Nucleus accumbens (tissue), 56 donors: ENCODE measurements at regions not wholly inside any gene's neighbourhood (a gene's known extent, or its start where the extent isn't known, plus 50 kb on each side); places are given as distances from the start of the nearest gene placed in this dataset.

Experiments used
- DNase-seq, 56 donors: peaks; one replicate each; lab custom pipeline; 2025; lab: John Stamatoyannopoulos, UW

DNA sequence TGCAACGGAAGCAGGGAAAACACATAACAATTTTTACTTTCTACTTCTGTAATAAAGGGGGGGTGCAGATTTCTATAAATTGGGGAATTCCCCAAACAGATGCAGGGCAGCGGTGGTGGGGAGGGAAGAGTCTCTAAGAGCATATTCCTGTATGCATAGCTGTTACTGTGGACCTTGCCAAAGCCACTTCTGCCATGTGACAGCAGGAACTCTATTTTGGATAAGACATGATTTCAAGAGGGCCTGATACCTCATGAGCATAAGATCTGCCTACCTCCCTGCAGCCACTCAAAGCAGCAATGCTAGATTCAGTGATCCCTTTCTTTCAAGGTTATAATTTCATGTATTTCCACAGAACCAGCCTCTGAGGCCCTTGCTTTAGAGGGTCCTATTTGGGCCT, 86.2 kb upstream of the CNKSR3 start:
- no peak for DNase-seq

- no peak for DNase-seq
Observed at GRCh38 chr6:154598399-154598798, 87.9 kb upstream of the CNKSR3 start.

DNA sequence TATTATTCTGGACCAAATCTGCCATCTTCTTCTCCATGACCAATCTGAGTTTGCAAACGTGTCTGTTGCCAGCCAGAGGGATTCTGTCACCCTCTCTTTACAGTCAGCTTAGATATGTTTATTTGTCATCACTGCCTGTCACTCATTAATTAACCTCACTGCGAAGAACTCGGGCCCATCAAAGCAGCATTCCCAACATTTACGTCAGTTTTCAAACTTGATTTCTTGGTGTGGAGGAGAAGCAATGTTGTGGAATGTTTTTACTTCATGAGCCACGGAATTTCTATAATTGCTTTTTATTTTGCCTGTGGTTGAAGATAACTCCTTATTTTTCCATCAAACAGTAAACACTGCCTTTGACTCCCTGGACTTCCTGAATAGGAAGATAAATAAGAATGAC, 91.8 kb upstream of the CNKSR3 start:
- no peak for DNase-seq

GRCh38 chr6:154602708-154603107, 92.2 kb upstream of the CNKSR3 start:
- no peak for DNase-seq

- DNase-seq = no peak
Observed at GRCh38 chr6:154604119-154604518, 93.6 kb upstream of the CNKSR3 start.

GRCh38 chr6:154605178-154605881, 94.8 kb upstream of the CNKSR3 start:
- no peak for DNase-seq

DNA sequence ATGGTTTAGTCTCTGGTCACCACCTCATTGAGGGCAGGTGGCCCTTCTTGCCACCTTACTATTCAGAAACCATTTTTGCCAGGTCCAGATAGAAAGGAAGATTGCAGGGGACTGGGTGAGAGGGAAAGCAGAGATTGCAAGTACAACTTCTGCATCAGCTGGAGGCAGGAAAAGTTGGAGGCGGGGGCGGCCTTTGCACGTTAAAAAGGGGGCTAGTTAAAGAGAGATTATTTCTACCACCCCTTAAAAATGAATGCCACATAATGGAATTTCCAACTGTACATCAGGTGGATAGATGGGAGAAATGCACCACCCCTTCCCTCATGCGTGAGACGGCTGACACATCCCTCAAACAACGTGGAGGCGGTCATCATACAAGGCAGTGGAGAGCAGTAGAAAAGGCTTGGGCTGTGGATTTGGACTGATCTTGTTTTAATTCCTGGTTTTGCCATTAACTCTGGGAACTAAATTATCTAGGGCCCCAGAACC, 95.4 kb upstream of the CNKSR3 start:
- DNase-seq = no peak

GRCh38 chr6:154606457-154606856, 96.0 kb upstream of the CNKSR3 start:
- no peak for DNase-seq

DNA sequence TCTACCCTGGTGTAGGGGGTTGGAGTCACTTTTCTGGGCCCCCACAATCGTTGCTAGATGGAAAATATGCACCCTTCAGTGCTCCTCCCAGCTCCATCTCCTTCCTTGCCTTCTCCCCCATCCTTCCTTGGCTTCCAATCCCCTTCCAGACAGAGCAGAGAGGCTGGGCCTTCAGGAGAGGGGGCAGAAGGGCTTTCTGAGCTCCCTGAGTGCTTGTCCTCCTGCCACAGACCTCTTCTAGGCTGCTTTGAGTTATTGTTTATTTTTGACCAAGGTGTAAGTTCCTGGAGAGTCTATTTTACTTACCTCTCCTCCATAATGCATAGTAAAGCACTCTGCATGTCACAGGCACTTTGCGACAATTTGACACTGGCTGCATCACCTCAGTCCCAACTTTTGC, 96.4 kb upstream of the CNKSR3 start:
- DNase-seq = no peak

DNA sequence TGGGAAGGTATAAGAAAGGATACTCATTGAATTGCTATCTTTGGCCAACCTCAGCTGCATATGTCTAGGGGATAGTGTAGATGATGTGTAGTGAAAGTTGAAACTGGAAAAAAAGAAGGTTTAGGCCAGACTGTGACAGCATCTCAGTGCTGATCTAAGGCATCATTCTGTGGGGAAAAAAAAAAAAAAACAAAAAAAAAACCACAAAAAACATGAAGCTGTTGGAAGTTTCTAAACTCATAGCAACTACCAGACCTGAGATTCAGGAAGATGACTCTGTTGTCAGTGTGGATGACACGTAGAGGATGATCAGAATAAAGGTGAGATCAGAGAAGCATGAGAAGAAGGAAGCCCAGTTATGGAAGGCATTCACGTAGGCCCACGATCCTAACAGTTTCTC, 100.8 kb upstream of the CNKSR3 start:
- DNase-seq = no peak

DNA sequence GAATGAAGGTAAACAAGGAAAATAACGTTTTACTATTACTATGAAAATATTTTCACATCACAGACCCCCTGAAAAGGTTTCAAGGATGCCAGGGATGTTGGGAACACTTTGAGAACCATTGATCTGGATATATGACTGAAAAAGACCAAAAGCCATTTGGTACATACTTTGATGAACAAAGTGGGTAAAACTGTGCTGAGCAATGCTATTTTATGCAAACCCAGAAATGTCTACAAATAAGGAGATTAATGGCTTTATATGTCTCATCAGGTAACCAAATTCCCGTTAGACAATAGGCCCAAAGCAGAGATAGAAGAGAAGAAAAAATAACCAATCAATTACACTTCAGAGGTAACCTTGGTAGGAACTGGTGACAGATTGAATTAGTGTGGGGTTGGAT, 101.4 kb upstream of the CNKSR3 start:
- no peak for DNase-seq

GRCh38 chr6:154613137-154613676, 102.7 kb upstream of the CNKSR3 start:
- DNase-seq = no peak

GRCh38 chr6:154614101-154614500, 103.6 kb upstream of the CNKSR3 start:
- DNase-seq = no peak

- no peak for DNase-seq
Observed at GRCh38 chr6:154614641-154615040, 104.2 kb upstream of the CNKSR3 start.

- peak in 21 of 56 donors; percentile 0 to 53 (median 6) for DNase-seq
Observed at GRCh38 chr6:154615483-154616025, 105.1 kb upstream of the CNKSR3 start.

DNA sequence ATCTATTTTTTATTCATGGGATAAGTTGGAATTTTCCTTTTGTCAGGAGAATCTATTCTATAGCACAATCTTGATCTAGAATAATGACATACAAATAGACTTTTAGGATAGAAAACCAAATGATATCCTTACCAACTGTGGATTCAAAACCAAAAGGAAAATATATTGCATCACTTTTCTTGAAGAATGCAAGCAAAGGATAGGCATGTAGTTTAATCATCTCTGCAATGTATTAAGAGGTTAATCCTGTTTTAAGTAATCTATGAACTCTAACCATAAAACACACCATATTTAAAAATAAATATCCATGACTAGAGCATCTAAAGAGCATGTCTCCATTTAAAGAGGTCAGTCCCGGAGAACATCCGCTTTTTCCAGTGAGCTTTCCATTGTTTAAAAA, 106.7 kb upstream of the CNKSR3 start:
- DNase-seq = no peak

DNA sequence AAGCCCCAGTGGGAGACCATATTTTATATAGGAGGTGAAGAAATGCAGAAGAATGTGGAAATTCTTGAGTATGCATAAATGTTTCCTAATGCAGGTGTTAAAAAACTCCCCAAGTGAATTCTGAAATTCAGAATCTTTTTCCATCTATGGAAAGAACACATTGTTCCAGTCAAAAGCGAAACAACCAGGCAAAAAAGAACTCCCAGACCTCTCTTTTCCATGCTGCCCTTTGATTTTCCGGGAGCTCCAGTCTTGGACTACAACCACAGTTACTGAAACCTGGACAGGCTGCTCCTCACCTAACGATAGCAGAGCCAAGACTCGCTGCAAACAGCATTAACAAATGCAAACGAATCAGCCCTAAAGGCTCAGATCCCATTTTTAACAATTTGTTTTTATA, 108.7 kb upstream of the CNKSR3 start:
- DNase-seq = no peak

- DNase-seq = no peak
Observed at GRCh38 chr6:154621686-154622085, 111.2 kb upstream of the CNKSR3 start.

DNA sequence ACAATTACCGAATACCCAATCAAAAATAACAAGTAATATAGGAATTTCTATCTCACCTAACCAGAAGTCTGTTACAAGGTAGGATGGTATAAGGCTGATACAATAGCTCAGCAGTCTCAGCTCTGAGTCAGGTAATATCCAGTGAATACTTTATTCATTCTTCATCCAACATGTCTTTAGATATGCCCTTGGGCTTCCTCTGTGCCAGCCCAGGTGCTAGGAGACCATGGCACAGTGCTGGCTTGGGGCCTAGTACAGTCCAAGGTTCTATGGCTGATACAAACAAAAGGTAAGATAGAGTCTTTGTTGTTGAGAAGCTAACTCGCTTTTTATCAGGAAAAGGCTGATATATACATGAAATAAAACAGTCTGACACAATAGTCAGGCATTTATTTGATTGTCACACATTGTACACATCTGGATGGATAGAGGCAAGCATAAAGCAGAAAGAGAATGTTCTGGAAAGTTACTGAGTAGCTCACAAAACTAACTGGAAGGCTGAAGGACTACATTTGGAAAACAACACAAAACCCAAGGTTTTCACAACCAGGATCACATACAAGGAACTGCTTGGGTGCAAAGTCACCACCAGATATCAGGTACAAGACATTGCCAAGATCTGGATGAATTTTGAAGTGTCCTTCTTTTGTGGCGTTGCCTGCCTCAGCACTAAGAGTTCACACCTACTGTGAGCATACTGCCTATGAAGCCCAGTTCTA, 110.4 kb upstream of the SCAF8 start:
- DNase-seq = no peak

DNA sequence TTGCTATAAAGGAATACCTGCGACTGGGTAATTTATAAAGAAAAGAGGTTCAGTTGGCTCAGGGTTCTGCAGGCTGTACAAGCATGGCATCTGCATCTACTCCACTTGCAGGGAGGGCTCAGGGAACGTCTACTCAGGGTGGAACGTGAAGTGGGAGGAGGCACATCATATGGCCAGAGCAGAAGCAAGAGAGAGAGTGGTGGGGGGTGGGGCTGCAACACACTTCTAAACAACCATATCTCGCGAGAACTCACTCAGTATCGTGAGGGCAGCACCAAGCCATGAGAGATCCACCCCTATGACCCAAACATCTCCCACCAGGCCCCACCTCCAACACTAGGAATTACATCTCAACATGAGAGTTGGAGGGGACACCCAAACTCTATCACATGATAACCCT, 109.8 kb upstream of the SCAF8 start:
- no peak for DNase-seq

DNA sequence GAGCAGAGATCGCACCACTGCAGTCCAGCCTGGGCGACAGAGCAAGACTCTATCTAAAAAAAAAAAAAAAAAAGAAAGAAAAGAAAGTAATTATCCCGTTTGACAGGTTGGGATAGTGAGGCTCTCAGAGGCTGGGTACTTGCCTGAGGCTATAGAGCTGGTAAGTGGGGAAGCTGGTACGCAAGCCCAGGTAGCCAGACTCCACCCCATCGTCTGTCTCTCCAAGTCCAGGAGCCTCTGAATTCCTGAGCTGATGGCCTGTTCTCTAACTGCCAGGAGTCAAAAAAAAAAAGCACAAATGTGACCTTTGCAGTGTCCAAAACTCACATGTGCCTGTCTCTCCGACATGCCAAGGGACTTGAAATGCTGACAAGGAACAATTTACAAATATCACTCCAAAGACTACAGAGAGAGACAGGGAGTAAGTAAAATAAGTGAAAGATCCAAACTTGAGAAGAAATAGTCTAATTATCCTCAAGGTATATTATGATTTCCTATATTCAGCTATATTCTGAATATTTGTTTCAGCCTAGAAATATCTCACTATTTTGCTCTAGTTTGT, 109.1 kb upstream of the SCAF8 start:
- DNase-seq = no peak
